ENCODE measurements at regions not wholly inside any gene's neighbourhood (a gene's known extent, or its start where the extent isn't known, plus 50 kb on each side); places are given as distances from the start of the nearest gene placed in this dataset.

DNA sequence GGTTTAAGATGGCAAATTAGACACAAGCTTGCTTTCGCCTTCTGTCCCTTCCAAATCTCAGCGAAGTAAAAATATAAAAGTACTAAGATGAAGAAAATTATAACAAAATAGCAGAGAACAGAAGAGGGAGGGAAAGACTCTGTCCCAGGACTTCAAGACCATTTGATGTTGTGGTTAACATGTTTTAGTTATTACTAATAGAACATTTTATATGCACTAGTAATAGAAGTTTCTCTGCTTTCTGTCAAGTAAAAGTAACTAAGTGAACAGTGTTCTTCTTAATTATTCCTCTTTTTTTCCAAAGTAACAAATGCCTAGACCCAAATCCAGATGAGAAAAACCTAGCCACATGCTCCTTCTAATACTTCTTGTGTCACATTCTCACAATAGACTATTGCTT lies 85.1 kb upstream of the DAAM1 start:
- no peak overlapping the region for H3K27ac Mint-ChIP-seq
- no CpG with 5 or more reads among the region's 2 CpGs for WGBS (ENCODE audit: extremely low coverage, insufficient read length, low lambda C conversion rate)
- H3K4me1 ChIP-seq (ENCODE audit: insufficient read depth, low read length): no peaks in the 10 kb centered on the region
- no peaks in the 10 kb centered on the region for H3K27me3 ChIP-seq (ENCODE audit: insufficient read depth, low read length)
- H3K9me3 ChIP-seq (ENCODE audit: control insufficient read depth, low read depth, low read length): no peaks in the 10 kb centered on the region
- no peak overlapping the region for H3K4ac ChIP-seq (ENCODE audit: low read depth, low read length)
- no peak overlapping the region for H3K56ac ChIP-seq (ENCODE audit: insufficient read length, low read depth, low read length)
- no peak overlapping the region for H3K23ac ChIP-seq (ENCODE audit: insufficient read length, low read depth, low read length)
- peaks cover 0 to 4% (median 0%) of the 10 kb centered on the region in 3 experiments; a peak in 1 of 7 replicates for H3K36me3 Mint-ChIP-seq (ENCODE audit: insufficient read depth in 1 of 3, low read depth in 3 of 3)
- no peak overlapping the region for H3T11ph ChIP-seq (ENCODE audit: low read length)
- H3K9ac ChIP-seq (ENCODE audit: extremely low read depth, insufficient read length, low read length): no peak overlapping the region
- no peak overlapping the region for H4K5ac ChIP-seq (ENCODE audit: insufficient read length, low read depth, low read length)
- no peak overlapping the region for H2BK5ac ChIP-seq (ENCODE audit: insufficient read length, low read length)
- no peak overlapping the region for H2BK20ac ChIP-seq (ENCODE audit: low read depth, low read length, poor library complexity, severe bottlenecking)
- H3K23me2 ChIP-seq (ENCODE audit: insufficient read length, low read depth, low read length, poor library complexity, severe bottlenecking): no peaks in the 10 kb centered on the region
- H3K14ac ChIP-seq (ENCODE audit: insufficient read depth, low read length): no peak overlapping the region
- no peaks in the 10 kb centered on the region for H3K79me2 ChIP-seq (ENCODE audit: insufficient read depth, low read length)
- peaks cover 0 to 9% of the 10 kb centered on the region in 2 experiments for H3K9me3 Mint-ChIP-seq
- no peaks in the 10 kb centered on the region; the same call in none of the 2 replicates for H3K27me3 Mint-ChIP-seq (ENCODE audit: low read depth)
- no peaks in the 10 kb centered on the region for H3K4me1 Mint-ChIP-seq
- no peak overlapping the region for H3K4me3 Mint-ChIP-seq
- TF ChIP-seq, protein P1, sequence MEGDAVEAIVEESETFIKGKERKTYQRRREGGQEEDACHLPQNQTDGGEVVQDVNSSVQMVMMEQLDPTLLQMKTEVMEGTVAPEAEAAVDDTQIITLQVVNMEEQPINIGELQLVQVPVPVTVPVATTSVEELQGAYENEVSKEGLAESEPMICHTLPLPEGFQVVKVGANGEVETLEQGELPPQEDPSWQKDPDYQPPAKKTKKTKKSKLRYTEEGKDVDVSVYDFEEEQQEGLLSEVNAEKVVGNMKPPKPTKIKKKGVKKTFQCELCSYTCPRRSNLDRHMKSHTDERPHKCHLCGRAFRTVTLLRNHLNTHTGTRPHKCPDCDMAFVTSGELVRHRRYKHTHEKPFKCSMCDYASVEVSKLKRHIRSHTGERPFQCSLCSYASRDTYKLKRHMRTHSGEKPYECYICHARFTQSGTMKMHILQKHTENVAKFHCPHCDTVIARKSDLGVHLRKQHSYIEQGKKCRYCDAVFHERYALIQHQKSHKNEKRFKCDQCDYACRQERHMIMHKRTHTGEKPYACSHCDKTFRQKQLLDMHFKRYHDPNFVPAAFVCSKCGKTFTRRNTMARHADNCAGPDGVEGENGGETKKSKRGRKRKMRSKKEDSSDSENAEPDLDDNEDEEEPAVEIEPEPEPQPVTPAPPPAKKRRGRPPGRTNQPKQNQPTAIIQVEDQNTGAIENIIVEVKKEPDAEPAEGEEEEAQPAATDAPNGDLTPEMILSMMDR (conservative IDR thresholded peaks at IDR 0.05): no peak
- no peak overlapping the region for H3K18ac ChIP-seq (ENCODE audit: insufficient read length, low read depth, low read length)
- H4K20me1 ChIP-seq (ENCODE audit: control insufficient read depth, insufficient read depth, insufficient read length): no peaks in the 10 kb centered on the region
- no peak overlapping the region for H4K8ac ChIP-seq (replicated peaks; ENCODE audit: insufficient read length, low read depth, low read length)
- H3K79me1 ChIP-seq (ENCODE audit: insufficient read depth, low read depth, low read length, poor library complexity, severe bottlenecking): no peaks in the 10 kb centered on the region
- no peak overlapping the region for H2AK5ac ChIP-seq (ENCODE audit: insufficient read length, low read length)
- no peak overlapping the region for H3K27ac ChIP-seq (ENCODE audit: insufficient read length, low read depth, low read length)
- no peak overlapping the region for H4K91ac ChIP-seq (ENCODE audit: insufficient read length, low read depth, low read length)
- no peak for DNase-seq
- H2BK12ac ChIP-seq (ENCODE audit: insufficient read length, low read depth, low read length): no peak overlapping the region
- no peak overlapping the region for H2BK120ac ChIP-seq (ENCODE audit: low read depth, low read length, poor library complexity, severe bottlenecking)
- no peak overlapping the region for H2AFZ ChIP-seq (ENCODE audit: low read length)
- H2BK15ac ChIP-seq (ENCODE audit: low read depth, low read length): no peak overlapping the region
- no peak overlapping the region for H3K4me2 ChIP-seq (ENCODE audit: insufficient read depth, insufficient read length, low read length)
